ENCODE measurements at regions not wholly inside any gene's neighbourhood (a gene's known extent, or its start where the extent isn't known, plus 50 kb on each side); places are given as distances from the start of the nearest gene placed in this dataset.

GRCh38 chr10:80697926-80698325 lies 160.2 kb downstream of the SH2D4B start:
- no peak overlapping the region for H3K4me3 ChIP-seq (ENCODE audit: low read length)
- DNase-seq (ENCODE audit: low read depth): no peak
- no peak for TF ChIP-seq CTCF (conservative IDR thresholded peaks at IDR 0.05; ENCODE audit: low read length)

- peak; percentile 60 for DNase-seq (ENCODE audit: low read depth)
- TF ChIP-seq CTCF (conservative IDR thresholded peaks at IDR 0.05; ENCODE audit: low read length): peak; percentile 78
- H3K4me3 ChIP-seq (ENCODE audit: low read length): no peak overlapping the region
Measured at GRCh38 chr10:80699602-80700039, 161.9 kb downstream of the SH2D4B start.

GRCh38 chr10:80700252-80700651 lies 162.6 kb downstream of the SH2D4B start:
- no peak for TF ChIP-seq CTCF (conservative IDR thresholded peaks at IDR 0.05; ENCODE audit: low read length)
- no peak for DNase-seq (ENCODE audit: low read depth)
- no peak overlapping the region for H3K4me3 ChIP-seq (ENCODE audit: low read length)

GRCh38 chr10:80700760-80701444 lies 163.2 kb downstream of the SH2D4B start:
- H3K4me3 ChIP-seq (ENCODE audit: low read length): no peak overlapping the region
- TF ChIP-seq CTCF (conservative IDR thresholded peaks at IDR 0.05; ENCODE audit: low read length): no peak
- DNase-seq (ENCODE audit: low read depth): no peak

- no peak overlapping the region for H3K4me3 ChIP-seq (ENCODE audit: low read length)
- no peak for DNase-seq (ENCODE audit: low read depth)
- no peak for TF ChIP-seq CTCF (conservative IDR thresholded peaks at IDR 0.05; ENCODE audit: low read length)
Measured at GRCh38 chr10:80701706-80702105, 164.0 kb downstream of the SH2D4B start.

GRCh38 chr10:80702143-80702542 lies 164.4 kb downstream of the SH2D4B start:
- no peak for TF ChIP-seq CTCF (conservative IDR thresholded peaks at IDR 0.05; ENCODE audit: low read length)
- H3K4me3 ChIP-seq (ENCODE audit: low read length): no peak overlapping the region
- no peak for DNase-seq (ENCODE audit: low read depth)

GRCh38 chr10:80705899-80706298 lies 168.2 kb downstream of the SH2D4B start:
- TF ChIP-seq CTCF (conservative IDR thresholded peaks at IDR 0.05; ENCODE audit: low read length): no peak
- H3K4me3 ChIP-seq (ENCODE audit: low read length): no peak overlapping the region
- DNase-seq (ENCODE audit: low read depth): no peak
